Liver (tissue), 8 donors: ENCODE measurements at regions not wholly inside any gene's neighbourhood (a gene's known extent, or its start where the extent isn't known, plus 50 kb on each side); places are given as distances from the start of the nearest gene placed in this dataset.

ENCODE experiments used
- DNase-seq: peaks from one replicate; pipeline ENCODE4 v3.0.0-alpha.2; 2017; ENCODE audit warnings: low spot score
- H3K27ac ChIP-seq, 2 donors: one replicate each; pipeline ENCODE4 v1.7.0; 2013; ENCODE audit warnings: inconsistent platforms in 2 of 2, low read length in 2 of 2, control low read depth in 1 of 2, low read depth in 1 of 2, mild to moderate bottlenecking in 1 of 2
- H3K27me3 ChIP-seq, 4 donors: one replicate each; pipeline versions ENCODE4 v1.6.1 to v1.7.0; 2013; ENCODE audit warnings: low read length in 3 of 4, inconsistent platforms in 1 of 4, mild to moderate bottlenecking in 1 of 4, moderate library complexity in 1 of 4; ENCODE audit not compliant: control insufficient read depth in 4 of 4, insufficient read depth in 4 of 4
- H3K36me3 ChIP-seq, 4 donors: one replicate each; pipeline versions ENCODE4 v1.6.1 to v1.7.0; 2013; ENCODE audit warnings: low read length in 3 of 4, mild to moderate bottlenecking in 3 of 4, low read depth in 1 of 4, moderate library complexity in 1 of 4; ENCODE audit not compliant: control insufficient read depth in 4 of 4, insufficient read depth in 3 of 4
- H3K4me1 ChIP-seq, 4 donors: one replicate each; pipeline versions ENCODE4 v1.6.1 to v1.7.0; 2013; ENCODE audit warnings: low read length in 3 of 4, mild to moderate bottlenecking in 3 of 4, moderate library complexity in 1 of 4; ENCODE audit not compliant: control insufficient read depth in 4 of 4, insufficient read depth in 4 of 4
- H3K4me3 ChIP-seq, 3 donors: one replicate each; pipeline versions ENCODE4 v1.6.1 to v1.7.0; 2013; ENCODE audit warnings: low read length in 3 of 3, control low read depth in 1 of 3, low read depth in 1 of 3, mild to moderate bottlenecking in 1 of 3
- H3K9ac ChIP-seq, 2 donors: one replicate each; pipeline ENCODE4 v1.7.0; 2013; ENCODE audit warnings: low read length in 2 of 2, mild to moderate bottlenecking in 2 of 2, moderate library complexity in 2 of 2, control low read depth in 1 of 2, low read depth in 1 of 2
- H3K9me3 ChIP-seq, 4 donors: one replicate each; pipeline versions ENCODE4 v1.6.1 to v1.7.0; 2013; ENCODE audit warnings: low read length in 3 of 4; ENCODE audit not compliant: control insufficient read depth in 4 of 4
- ATF3 ChIP-seq: IDR thresholded peaks from 2 replicates; pipeline ENCODE4 v1.6.1; 2016; ENCODE audit warnings: antibody characterized with exemption
- CTCF ChIP-seq: fragments of 150-350 bp; IDR thresholded peaks from 2 replicates; pipeline ENCODE4 v1.5.1; 2017; ENCODE audit warnings: improper control_type of control experiment, low read depth, low read length; ENCODE audit not compliant: missing input control
- EGR1 ChIP-seq, 2 donors: IDR thresholded peaks; 2 replicates each; pipeline ENCODE4 v1.6.1; 2016 to 2018; ENCODE audit warnings: antibody characterized with exemption in 2 of 2, low read depth in 2 of 2
- FOXA2 ChIP-seq: IDR thresholded peaks from 2 replicates; pipeline ENCODE4 v1.6.1; 2016; ENCODE audit warnings: antibody characterized with exemption
- GABPA ChIP-seq, 2 donors: IDR thresholded peaks in 1 of 2; conservative IDR thresholded peaks in 1 of 2; 2 replicates each; pipeline ENCODE4 v1.6.1; 2016; ENCODE audit warnings: antibody characterized with exemption in 2 of 2, mild to moderate bottlenecking in 1 of 2, moderate library complexity in 1 of 2
- HNF4A ChIP-seq, 2 donors: conservative IDR thresholded peaks; 2 replicates each; pipeline ENCODE4 v1.6.1; 2016; ENCODE audit warnings: antibody characterized with exemption in 2 of 2, mild to moderate bottlenecking in 2 of 2
- HNF4G ChIP-seq: IDR thresholded peaks from 2 replicates; pipeline ENCODE4 v1.6.1; 2016; ENCODE audit warnings: antibody characterized with exemption
- JUND ChIP-seq, 2 donors: IDR thresholded peaks; 2 replicates each; pipeline ENCODE4 v1.6.1; 2016; ENCODE audit warnings: antibody characterized with exemption in 2 of 2
- MAX ChIP-seq: IDR thresholded peaks from 2 replicates; pipeline ENCODE4 v1.6.1; 2016; ENCODE audit warnings: antibody characterized with exemption
- RAD21 ChIP-seq, 2 donors: IDR thresholded peaks; 2 replicates each; pipeline ENCODE4 v1.6.1; 2016; ENCODE audit warnings: antibody characterized with exemption in 2 of 2, mild to moderate bottlenecking in 2 of 2
- REST ChIP-seq: IDR thresholded peaks from 2 replicates; pipeline ENCODE4 v1.6.1; 2016; ENCODE audit warnings: antibody characterized with exemption, mild to moderate bottlenecking
- RXRA ChIP-seq, 2 donors: IDR thresholded peaks; 2 replicates each; pipeline ENCODE4 v1.6.1; 2017 to 2018; ENCODE audit warnings: antibody characterized with exemption in 2 of 2, mild to moderate bottlenecking in 1 of 2
- SP1 ChIP-seq: IDR thresholded peaks from 2 replicates; pipeline ENCODE4 v1.6.1; 2018; ENCODE audit warnings: antibody characterized with exemption, mild to moderate bottlenecking
- ZBTB33 ChIP-seq: IDR thresholded peaks from 2 replicates; pipeline ENCODE4 v1.6.1; 2016; ENCODE audit warnings: antibody characterized with exemption
- WGBS: extraction: QIAGEN DNeasy Blood & Tissue Kit; methylation state at CpG from one replicate; pipeline ENCODE4 v1.1.7; 2013; 5-methylcytosine and 5-hydroxymethylcytosine counted together
- donor health status: healthy.
- donor health status: healthy.
- donor health status: healthy.
- donor health status: healthy.
- donor health status: healthy.

GRCh38 chr4:19239565-19239964 is 1012.1 kb upstream of the SLIT2 start:
- Histone ChIP-seq H3K9ac (no peak overlapping the region), H3K27ac (no peak overlapping the region), H3K27me3 (no peaks in the 10 kb centered on the region), H3K4me3 (no peak overlapping the region), H3K4me1 (no peaks in the 10 kb centered on the region), H3K9me3 (no peaks in the 10 kb centered on the region), H3K36me3 (no peaks in the 10 kb centered on the region)
- WGBS: 70% methylated on average over 2 of the region's 2 CpGs
- no peak for DNase-seq
- TF ChIP-seq ATF3 (no peak), EGR1 (IDR thresholded peaks at IDR 0.05; ENCODE audit: low read depth in 2 of 2) (no peak), HNF4A (conservative IDR thresholded peaks at IDR 0.05) (no peak), RAD21 (IDR thresholded peaks at IDR 0.05) (no peak), MAX (no peak), CTCF (no peak), FOXA2 (no peak)

- TF ChIP-seq SP1 (no peak), REST (no peak), GABPA (IDR thresholded peaks at IDR 0.05 in 1 of 2, conservative IDR thresholded peaks at IDR 0.05 in 1 of 2) (no peak), ATF3 (no peak), HNF4G (no peak), FOXA2 (no peak), EGR1 (IDR thresholded peaks at IDR 0.05; ENCODE audit: low read depth in 2 of 2) (no peak), JUND (IDR thresholded peaks at IDR 0.05) (no peak), RXRA (IDR thresholded peaks at IDR 0.05) (no peak), ZBTB33 (no peak)
- no peaks in the 10 kb centered on the region for H3K36me3 ChIP-seq
Measured at GRCh38 chr4:19236473-19236872, 1015.2 kb upstream of the SLIT2 start.

More at GRCh38 chr4:19236473-19236872, 1015.2 kb upstream of the SLIT2 start:
- no peak overlapping the region for H3K4me3 ChIP-seq
- H3K9ac ChIP-seq: no peak overlapping the region
- no peaks in the 10 kb centered on the region for H3K4me1 ChIP-seq
- 39% methylated on average over 2 of the region's 2 CpGs for WGBS
- no peak for DNase-seq
- H3K27me3 ChIP-seq: no peaks in the 10 kb centered on the region
- H3K27ac ChIP-seq: no peak overlapping the region
- no peaks in the 10 kb centered on the region for H3K9me3 ChIP-seq
